ENCODE measurements at regions not wholly inside any gene's neighbourhood (a gene's known extent, or its start where the extent isn't known, plus 50 kb on each side); places are given as distances from the start of the nearest gene placed in this dataset.

GRCh38 chr2:16537347-16537746, 128.3 kb downstream of the CYRIA start:
- no peak for TF ChIP-seq SP2 (tag by site-specific recombination; IDR thresholded peaks at IDR 0.05)
- no peak for TF ChIP-seq REST (tag by site-specific recombination; IDR thresholded peaks at IDR 0.05)
- no peak for TF ChIP-seq CTCF (tag by site-specific recombination; IDR thresholded peaks at IDR 0.05)
- TF ChIP-seq ZFP69B (tag by site-specific recombination; IDR thresholded peaks at IDR 0.05) = no peak
- no peak for TF ChIP-seq TCF7L2 (IDR thresholded peaks at IDR 0.05; ENCODE audit: borderline replicate concordance, low read depth, low read length)
